ENCODE measurements at regions not wholly inside any gene's neighbourhood (a gene's known extent, or its start where the extent isn't known, plus 50 kb on each side); places are given as distances from the start of the nearest gene placed in this dataset.
"Not testable (repeated sequence)": the region's sequence is repeated elsewhere in the genome, so short reads cannot be mapped to it uniquely, and the experiment has no call there.

DNA sequence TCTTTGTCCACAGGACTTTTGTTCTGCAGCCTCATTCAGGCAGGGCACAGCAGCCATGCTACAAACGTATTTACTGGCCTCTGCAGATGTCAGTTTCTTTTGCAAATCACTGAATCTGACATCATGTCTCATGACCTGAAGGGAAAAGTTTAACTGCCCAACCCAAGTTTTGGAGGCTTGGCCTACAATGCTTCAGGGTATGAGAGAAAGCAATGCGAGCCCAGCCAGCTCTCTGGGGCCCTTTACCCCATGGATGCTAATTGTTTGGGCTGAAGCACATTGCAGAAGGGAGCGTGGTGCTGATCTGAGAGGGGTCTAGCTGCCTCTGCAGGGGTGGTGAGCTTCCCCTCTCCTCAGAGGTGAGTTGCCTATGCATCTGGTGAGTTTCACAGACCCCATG lies 179.9 kb upstream of the CXCL12 start:
- DNase-seq (ENCODE audit: low read depth): no peak

DNA sequence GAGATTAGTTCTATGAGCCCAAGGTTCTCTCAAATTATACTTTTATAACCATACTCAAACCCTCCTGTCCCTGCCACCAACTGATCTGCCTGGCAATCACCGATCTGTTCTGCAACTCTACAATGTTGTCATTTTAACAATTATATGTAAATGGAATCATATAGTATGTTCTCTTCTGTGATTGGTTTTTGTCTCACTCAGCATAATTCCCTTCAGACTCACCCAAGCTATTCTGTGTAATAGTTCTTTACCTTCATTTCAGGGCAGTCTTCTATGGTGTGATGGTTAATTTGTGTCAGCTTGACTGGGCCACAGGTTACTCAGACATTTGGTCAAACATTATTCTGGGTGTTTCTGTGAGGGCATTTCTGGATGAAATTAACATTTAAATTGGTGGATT lies 181.9 kb upstream of the CXCL12 start:
- no peak for DNase-seq (ENCODE audit: low read depth)

DNA sequence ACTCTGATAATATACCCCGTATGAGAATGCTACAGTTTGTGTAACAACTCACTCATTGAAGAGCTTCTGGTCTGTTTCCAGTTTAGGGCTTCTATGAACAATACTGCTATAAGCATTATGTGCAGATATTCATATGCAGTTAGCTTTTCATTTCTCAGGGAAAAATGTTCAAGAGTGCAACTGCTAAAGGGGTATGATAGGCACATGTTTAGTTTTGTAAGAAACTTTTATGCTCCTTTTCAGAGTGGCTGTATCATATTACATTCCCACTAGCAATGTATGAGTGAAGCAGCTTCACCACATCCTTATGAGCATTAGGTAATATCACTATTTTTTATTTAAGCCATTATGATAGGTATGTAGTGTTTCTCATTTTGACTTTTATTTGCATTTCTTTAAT lies 182.6 kb upstream of the CXCL12 start:
- DNase-seq (ENCODE audit: low read depth): no peak

DNA sequence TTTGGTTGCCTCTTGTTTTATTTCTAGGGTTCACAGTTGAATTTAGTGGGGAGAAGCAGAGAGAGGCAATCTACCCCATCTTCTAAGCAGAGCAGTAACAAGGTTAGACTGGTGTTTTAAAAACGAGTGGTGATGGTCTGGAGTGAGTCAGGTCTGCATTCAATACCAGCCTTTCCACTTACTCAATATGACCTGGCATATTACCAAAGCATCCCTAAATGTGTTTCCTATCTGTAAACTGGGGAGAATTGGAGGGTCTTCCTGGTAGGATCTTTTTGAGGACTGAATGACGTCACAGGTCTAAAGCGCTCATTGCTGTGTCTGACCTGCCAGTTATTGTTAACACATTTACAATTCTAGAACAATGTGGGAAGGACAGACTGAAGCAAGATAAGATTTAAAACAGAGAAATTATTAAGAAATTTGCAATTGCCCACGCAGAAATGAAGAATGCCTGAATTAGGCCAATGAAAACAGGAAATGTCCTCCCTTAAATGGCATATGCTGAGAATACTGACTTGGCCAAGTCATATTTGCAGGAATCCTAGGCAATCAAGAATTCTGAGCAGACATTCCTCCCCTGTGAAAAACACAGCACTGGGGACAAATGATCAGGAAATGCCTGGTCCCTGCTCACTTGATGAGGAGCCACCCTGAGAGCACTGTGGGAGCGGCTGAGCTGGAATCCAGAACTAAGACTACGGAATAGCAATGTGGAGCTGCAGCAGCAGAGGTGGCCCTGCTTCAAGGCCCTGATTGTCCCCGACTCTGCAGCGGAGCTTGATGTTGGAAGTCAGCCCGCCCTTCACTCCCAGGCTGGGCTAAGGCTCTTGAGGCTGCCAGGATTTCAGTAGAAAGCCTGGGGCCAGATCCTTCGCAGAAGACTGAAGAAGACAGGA lies 184.5 kb upstream of the CXCL12 start:
- no peak for DNase-seq (ENCODE audit: low read depth)

DNA sequence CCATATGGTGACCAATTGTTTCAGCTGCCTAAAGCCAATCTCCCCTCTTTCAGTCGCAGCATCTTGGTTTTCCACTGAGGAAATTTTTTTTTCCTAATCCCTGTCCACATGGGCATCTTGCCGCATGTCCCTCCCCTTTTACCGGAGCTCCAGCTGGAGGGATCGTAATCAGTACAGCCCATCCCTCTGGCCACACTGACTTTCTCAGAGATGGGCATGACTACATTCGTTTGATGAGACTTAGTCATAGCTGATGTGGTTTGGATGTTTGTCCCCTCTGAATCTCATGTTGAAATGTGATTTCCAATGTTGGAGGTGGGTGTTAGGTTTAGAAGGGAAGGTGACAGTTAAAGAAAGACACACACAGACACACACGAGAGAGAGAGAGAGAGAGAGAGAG lies 186.8 kb upstream of the CXCL12 start:
- DNase-seq (ENCODE audit: low read depth): no peak

DNA sequence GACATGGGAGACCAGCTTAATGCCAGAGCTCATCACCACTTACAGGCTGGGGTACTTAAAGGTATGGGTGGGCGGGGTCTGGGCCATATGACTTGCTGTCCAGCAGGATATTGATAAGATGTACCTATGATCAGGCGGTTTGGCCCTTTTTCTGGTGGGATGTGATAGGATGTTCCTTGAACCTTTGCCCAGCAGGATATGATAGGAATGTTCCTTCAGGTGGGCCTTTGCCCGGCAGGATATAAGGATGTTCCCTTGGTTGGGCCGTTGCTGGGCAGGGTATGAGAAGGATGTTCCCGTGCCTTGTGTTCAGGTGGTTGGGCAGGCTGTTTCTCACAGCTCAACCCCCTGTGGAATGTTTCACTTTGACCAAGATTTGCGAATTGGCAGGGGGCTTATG lies 187.2 kb upstream of the CXCL12 start:
- no peak for DNase-seq (ENCODE audit: low read depth)

DNA sequence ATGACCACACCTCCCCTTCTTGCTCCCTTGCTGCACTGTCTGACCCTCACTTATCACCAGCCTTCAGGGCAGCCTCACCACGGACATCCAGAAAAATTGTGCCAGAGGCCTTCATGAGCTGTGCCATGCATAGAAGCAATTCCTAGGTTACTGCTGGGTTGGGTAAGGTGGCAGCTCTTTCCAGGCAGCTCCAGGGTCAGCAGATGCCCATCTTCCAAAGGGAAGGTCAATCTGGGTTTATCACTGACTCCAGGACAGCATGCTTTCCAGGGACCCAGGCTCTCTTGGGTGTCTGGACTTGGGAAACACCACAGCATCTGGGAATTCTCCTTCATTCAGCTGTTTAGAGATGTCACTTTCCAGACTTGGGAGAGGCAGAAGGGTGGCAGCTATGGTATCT lies 188.9 kb upstream of the CXCL12 start:
- no peak for DNase-seq (ENCODE audit: low read depth)

DNA sequence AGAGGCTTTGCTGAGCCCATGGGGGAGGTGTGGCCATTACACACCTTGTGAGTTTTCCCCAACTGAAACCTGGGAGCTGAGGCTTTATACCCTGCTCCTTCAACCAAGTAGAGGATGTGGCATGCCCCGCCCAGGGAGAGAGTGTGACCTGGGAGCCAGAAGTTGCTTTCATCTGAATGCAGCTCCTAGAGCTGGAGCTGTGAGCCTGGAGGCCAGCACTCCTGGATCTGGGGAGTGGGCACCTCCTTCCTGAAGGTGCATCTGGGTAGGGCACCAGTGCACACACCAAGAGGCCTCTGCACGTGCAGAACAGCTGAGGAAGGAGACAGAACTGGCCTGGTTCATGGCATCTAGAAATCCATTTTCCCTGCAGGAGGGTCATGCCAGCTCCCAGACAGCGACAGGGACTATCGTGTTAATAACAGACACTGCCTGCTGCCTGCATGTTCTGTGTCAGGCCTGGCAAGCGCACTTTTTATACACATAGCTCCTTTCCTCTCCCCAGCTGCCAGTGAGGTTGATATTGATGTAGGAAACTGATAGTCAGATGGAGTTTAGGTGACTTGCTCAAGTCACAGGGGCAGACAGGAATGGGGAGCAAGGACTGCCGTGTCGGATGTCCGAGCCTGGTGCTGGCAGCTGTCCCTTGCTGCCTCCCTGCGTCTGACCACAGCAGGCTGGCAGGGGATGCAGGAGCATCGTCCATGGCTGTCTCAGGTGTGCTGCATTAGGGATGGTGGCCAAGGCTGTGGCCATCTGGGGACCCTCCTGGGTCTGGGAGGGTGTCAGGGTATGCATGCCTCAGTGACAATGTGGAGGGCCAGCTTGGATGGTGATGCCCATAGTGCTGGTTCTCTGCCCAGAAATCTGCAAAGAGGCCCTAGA lies 189.9 kb upstream of the CXCL12 start:
- no peak for DNase-seq (ENCODE audit: low read depth)

DNA sequence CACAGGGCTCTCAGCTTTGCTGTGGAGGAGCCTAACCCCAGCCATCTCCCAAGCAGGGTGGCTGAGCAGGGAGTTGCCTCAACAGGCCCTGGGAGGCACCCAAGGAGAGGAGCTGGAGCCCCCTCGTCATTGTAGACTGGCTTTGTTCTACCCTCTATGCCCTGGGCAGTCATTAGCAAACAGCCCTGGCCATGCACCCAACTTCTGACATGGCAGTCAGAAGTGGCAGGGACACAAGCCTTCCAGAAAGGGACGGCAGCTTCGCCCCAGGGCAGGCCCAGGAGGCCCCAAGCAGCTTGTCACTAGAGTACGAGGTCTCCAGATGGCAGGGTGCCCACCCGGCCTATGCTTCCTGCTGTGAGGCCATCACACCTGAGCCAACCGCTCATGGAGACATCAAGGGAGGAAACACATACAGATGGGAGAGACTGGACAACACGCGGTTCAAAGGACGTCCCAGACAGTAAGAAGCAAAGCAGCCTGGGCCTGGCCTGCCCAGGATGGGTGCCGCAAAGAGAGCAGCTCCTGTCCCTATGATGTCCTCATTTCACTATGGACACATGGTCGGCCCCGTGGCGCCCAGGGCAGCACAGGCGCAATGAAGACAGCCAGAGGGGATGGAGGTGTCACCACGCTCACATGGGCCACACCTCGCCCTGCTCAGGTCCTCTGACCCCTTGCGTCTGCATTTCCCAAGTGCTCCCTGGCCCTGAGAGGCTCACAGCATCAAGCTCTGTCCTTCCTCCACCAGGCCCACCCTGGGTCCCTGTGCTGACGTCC lies 190.9 kb upstream of the CXCL12 start:
- no peak for DNase-seq (ENCODE audit: low read depth)

DNA sequence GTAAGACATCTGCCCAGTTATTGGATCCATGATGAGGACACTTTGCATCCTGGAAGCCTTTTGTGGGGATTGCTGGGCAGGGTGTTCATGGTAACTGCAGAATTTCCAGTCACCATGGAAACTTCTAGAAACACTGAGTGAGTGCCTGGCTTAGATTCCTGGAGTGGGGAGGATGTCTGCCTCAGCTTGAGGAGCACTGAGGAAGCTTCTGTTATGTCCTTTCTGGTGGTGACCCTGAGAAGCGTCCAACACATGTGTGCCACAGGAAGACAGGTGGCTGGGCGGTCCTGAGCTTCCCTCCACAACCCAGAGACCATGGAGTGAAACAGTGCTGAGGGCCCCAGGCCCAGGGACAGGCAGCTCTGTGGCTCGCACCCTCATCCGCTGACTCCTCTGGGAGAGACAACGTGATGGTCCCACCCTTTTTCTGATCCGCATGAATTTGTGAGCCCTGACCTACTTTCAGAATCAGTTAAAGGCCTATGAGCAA lies 191.8 kb upstream of the CXCL12 start:
- DNase-seq (ENCODE audit: low read depth): no peak

DNA sequence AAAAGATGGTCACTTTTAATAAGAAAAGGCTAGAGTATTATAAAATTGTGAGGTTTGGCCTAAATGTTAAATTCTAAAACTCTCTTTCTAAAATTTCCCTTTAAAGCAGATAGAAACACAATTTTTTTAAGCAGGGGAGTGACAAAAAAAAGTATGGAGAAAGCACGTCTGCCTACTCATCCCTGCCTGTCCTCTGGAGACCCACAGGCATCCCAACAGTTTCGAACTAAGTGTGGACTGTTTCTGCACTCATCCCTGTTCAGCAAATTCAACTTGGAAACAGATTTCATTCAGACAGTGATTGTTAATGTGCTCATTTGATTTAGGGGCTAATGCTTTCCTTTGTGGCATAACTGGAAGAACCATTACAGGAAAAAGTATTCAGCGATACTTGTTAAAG lies 192.6 kb upstream of the CXCL12 start:
- DNase-seq (ENCODE audit: low read depth): no peak

DNA sequence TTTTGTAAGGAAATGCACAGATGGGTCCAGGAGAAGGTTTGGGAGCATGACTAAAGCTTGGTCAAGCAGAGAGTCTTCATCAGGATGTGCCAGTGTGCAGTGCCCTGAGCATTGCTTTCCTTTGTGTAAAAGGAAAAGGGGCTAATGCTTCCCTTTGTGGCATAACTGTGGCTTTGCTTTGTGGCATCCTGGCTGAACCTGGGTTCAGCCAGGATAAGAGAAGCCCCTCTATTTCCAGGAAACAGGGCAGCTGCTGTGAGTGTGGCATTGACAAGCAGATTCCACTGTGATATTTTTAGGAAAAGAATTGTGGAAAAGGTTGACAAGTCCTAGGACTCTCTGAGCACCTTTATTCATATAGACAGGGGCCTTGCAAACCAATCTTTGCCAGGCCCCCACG lies 193.4 kb upstream of the CXCL12 start:
- DNase-seq (ENCODE audit: low read depth): no peak

DNA sequence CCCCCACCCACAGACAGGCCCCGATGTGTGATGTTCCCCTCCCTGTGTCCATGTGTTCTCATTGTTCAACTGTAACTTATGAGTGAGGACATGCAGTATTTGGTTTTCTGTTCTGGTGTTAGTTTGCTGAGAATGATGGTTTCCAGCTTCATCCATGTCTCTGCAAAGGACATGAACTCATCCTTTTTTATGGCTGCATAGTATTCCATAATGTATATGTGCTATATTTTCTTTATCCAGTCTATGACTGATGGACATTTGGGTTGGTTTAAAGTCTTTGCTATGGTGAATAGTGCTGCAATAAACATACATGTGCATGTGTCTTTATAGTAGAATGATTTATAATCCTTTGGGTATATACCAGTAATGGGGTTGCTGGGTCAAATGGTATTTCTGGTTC lies 194.1 kb upstream of the CXCL12 start:
- DNase-seq (ENCODE audit: low read depth): not testable (repeated sequence)

DNA sequence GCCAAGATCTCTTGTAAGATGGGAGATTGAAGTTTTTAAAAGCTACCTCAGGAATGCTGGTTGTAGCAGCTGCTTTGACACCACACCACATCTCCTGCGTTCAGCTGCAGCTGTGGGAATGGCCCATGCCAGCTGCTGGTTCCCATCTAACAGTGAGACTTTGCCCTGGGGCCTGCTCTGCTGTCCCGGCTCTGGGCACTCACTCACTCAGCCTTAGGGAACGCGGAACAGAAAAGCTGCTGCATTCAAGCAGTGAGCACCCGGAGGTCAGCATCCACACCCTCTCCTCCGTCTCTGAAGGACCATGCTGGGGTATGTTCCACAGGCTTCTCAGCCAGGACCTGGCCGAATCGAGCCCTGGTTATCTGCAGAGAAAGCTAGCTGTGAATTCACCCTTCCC lies 197.1 kb upstream of the CXCL12 start:
- no peak for DNase-seq (ENCODE audit: low read depth)

DNA sequence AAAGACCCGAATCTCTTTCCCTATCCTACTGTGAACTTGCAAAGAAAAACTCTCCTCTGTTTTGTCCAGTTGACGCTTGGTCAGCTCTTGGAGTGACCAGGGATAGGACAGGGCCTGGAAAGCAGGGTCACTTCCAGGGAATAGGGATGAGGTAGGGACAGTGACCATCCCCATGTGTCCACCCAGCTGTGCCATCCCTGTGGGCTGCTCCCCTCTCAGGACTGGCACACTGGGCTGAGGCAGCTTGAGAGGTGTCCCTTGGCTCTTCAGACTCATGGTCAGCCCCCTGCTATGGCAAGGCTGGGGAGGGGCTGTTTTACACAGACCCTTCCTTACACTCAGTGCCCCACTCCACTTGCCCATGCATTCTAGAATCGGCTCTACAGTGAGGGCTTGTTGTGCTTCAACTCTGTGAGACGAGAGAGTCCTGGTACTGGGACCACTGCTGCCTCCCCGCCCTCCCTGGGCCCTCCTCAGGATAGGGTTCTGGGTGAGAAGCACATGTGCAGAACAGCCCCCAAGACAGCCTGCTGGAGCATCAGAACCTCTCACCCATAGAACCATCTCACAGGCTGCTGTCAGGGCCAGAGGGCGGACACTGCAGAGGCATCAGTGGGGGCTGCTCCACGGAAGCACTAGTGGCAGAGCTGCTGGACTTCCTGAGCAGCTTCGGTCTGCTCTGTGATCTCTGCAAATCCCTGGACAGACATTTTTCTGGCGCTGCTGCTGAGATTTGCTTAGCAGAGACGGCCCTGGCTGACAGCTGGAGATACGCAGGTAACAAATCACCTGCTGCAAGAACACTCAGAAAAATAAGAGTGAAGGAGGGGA lies 202.8 kb upstream of the CXCL12 start:
- DNase-seq (ENCODE audit: low read depth): no peak

DNA sequence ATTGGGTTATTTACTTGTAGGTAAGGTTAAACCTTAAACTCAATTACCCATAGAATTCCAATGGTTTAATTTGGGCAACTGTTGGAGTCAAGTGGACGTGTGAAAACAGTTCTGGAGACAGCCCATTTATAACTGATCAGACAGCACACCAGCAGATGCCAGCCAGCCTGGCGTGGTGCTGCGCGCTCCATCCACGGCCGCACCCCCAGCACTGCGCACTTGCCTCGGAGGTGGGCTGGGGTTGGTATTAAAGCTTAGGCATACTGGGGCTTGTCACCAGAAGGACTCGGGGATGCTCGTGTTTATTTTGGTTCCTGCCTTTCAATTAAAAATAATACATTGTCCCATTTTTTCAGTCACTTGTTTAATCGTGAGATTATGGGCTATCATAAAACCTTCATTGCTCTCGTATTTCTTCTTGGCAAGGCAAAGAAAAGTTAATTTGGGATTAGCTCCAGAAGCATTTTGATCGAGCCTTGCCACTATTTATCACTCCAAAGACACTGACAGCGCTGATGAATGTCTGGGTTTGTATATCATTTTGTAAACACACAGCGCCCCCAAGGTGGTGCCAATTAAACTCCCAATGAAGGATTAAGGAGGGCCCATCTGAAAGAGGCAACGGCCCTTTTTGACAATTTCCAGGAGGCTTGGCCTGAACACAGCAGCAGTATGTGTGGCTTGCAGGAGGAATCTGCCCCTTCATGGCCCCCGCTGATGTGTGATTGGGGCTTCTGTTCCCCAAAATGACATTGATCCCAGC lies 204.5 kb upstream of the CXCL12 start:
- DNase-seq (ENCODE audit: low read depth): no peak

DNA sequence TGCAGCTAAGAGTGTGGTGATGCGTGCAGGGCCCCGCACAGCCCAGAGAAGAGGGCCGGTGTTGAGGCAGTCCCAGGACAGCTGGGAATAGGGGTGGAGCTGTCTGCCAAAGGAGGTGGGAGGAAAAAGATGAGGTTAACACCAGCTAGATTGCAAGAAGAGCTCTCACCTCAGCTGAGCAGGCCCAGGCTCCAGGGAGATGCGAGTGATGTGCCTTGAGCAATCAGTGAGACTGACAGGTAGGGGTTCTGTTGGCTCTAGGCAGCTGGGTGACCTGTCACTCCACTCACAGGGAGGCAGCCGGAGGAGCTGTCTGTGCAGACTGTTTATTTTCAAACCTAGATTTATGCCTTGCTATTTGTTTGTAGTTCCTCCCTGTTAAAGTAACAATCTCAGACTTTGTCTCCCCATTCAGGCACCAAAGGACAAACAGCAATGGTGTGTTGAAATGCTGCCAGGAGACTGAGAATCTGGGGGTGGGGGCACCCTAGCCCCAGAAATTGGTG lies 205.1 kb upstream of the CXCL12 start:
- no peak for DNase-seq (ENCODE audit: low read depth)

DNA sequence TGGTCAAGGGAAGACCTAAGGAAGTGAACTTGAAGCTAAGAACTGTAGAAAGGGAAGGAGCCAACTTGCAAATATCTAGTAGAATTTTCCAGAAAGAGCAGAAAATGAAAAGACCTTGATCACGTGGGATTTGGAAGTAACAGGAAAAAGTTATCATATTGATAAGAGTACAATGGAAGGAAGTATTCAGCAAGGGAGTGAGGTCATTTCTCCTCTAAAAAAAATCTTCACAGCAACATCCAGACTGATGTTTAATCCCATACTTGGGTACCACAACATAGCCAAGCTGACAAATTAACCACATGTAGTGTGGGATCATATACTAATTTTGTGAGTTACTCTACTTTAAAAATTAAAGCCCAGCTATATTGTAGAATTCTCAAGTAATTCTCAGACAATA lies 207.0 kb upstream of the CXCL12 start:
- DNase-seq (ENCODE audit: low read depth): no peak

DNA sequence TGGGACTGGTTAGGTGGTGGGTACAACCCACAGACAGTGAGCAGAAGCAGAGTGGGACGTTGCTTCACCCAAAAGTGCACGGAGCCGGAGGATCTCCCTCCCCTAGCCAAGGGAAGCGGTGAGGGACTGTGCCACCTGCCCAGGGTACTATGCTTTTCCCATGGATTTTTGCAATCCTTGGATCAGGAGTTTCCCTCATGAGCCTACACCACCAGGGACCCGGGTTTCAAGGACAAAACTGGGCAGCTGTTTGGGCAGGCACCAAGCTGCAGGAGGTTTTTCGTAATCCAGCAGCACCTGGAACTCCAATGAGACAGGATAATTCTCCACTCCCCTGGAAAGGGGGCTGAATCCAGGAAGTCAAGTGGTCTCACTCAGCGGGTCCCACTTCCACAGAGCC lies 209.1 kb upstream of the CXCL12 start:
- DNase-seq (ENCODE audit: low read depth): no peak

DNA sequence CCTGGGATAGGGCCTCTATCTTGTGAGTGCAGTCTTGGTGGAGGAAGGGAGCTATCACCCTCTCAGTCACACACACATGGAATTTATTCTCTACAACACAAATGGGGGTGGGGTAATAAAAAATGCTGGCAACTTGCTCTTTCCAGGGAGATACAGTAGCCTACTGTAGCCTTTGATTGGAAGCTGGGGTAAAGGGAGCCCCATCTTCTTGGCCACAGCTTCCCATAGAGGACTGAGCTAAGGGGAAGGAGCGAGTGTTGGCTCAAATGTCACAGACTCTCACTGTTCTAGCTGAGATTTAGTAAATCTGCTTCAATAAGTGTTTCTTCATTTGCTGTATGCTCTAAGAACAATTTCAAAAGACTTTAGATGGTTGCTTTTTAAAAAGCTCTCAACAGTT lies 222.2 kb upstream of the CXCL12 start:
- no peak for DNase-seq (ENCODE audit: low read depth)
